ENCODE measurements at regions not wholly inside any gene's neighbourhood (a gene's known extent, or its start where the extent isn't known, plus 50 kb on each side); places are given as distances from the start of the nearest gene placed in this dataset.

DNA sequence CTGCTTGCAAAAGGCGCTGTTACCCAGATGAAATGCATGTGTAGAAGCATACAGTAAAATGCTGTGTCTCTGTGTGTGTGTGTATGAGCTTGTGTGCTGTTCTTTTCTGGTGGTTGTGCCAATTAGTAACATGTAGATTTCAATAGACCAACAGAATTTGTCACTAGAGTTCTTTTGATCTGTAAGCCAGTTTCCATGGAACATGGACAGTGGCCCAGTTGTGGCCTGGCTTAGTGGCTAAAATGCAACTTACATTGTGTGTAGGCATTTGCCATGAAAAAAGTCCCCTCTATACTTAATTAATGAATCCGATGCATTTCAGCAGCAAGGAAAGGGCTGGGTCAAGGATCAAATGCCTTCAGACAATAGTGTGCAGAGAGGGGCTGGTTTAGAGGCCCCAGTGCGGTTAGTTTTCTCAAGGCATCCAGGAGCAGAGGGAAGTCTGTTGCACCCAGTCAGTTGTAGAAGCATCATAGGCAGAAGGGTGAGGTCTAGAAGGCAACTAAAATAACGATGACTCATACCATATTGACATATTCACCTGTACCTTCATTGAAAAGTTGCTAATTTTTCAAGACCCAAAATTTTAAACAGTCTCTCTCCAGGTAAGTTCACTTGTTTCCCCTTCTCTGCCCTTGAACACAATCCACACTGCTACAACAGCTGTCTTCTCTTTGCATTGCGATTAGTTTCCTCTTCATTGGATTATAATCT is 366.9 kb upstream of the SPRED2 start:
- Mint-ChIP-seq H3K4me3 (no peak overlapping the region), H3K4me1 (no peaks in the 10 kb centered on the region), H3K36me3 (ENCODE audit: low read depth) (no peaks in the 10 kb centered on the region), H3K27ac (no peak overlapping the region), H3K27me3 (peaks cover 2% of the 10 kb centered on the region), H3K9me3 (ENCODE audit: low read depth) (peaks cover 1% of the 10 kb centered on the region)
- CTCF ChIA-PET, result interaction anchor here (0.6 kb wide), 1 partner anchor 159 kb away, joined by 3 read pairs; no protein-coding TSS in a partner anchor
- intact Hi-C loops (cut with DNase I, micrococcal nuclease), result no loop called here
- no peak for DNase-seq
- no peak for ATAC-seq
- POLR2A ChIA-PET, result no interaction called here

DNA sequence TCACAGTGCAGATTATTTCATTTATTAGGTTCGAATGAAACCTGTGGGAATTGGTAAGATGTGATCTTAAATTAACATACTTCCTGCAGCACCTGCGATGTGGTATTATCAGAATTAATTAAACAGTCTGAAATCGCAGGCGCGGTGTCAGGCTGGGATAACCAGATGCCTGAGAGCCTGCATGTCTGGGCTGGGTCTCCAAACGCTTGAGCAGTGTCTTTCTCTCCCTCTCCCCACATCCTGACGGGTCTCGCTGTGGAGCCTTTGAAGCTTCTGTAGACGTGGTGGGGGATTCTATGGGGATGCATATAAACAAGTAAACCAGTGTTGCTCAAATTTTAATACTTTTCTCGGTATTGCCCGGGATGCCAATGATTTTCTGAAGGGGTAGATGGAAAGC is 366.2 kb upstream of the SPRED2 start:
- ATAC-seq (no peak), DNase-seq (no peak)
- ChIA-PET POLR2A (no interaction called here), CTCF (interaction anchor here (0.6 kb wide), 1 partner anchor 159 kb away, joined by 3 read pairs; no protein-coding TSS in a partner anchor)
- Mint-ChIP-seq H3K36me3 (ENCODE audit: low read depth) (no peaks in the 10 kb centered on the region), H3K27me3 (peaks cover 3% of the 10 kb centered on the region), H3K4me1 (no peaks in the 10 kb centered on the region), H3K27ac (no peak overlapping the region), H3K9me3 (ENCODE audit: low read depth) (peaks cover 1% of the 10 kb centered on the region), H3K4me3 (no peak overlapping the region)
- intact Hi-C loops (cut with DNase I, micrococcal nuclease), result no loop called here

DNA sequence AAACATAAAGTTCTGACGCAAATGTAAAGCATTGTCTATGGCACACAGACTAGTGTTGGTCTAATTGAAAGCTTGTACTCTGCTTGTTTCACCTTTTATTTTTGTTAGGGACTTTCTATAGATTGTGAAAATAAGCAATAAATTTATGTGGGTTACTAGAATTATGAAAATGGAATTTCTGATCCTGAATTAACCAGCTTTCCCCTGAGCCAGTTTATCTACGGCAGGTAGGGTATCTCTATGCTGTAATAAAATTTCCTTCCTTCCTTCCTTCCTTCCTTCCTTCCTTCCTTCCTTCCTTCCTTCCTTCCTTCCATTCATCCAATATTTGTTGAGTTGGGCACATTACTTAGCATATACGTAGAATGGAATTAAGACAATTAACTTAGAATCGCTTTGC is 362.6 kb upstream of the SPRED2 start:
- Mint-ChIP-seq H3K4me3 (no peak overlapping the region), H3K36me3 (ENCODE audit: low read depth) (no peaks in the 10 kb centered on the region), H3K27ac (no peak overlapping the region), H3K4me1 (no peaks in the 10 kb centered on the region), H3K27me3 (peaks cover 3% of the 10 kb centered on the region), H3K9me3 (ENCODE audit: low read depth) (no peaks in the 10 kb centered on the region)
- DNase-seq (no peak), ATAC-seq (no peak)
- ChIA-PET POLR2A (no interaction called here), CTCF (no interaction called here)
- intact Hi-C loops (cut with DNase I, micrococcal nuclease), result no loop called here

DNA sequence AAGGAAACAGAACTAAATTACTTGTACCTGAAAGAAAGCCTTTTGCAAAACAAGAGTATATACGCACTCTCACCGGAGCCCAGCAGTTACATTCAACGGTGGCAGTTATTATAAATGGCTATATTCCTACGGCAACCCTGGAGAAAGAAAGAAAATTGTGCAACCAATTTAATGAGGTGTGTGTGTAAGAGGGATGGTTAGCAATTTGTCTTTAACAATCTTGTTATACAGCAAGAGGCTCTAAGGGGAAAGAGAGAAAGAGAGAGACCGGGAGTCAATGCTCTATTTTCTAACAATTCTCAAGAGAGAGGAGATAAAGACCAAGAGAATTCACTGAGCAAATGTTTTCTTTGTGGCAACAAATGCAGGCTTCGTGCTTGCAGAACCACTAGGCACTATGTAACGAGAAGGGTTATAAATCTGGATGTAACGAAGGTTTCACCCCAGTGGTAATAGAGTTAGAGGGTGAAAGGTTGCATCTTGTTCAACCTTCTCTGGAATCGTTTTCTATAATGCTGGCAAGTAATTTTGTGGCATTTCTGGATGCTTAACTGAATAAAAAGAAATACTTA is 359.1 kb upstream of the SPRED2 start:
- no peaks in the 10 kb centered on the region for H3K4me1 Mint-ChIP-seq
- intact Hi-C loops (cut with DNase I, micrococcal nuclease), result no loop called here
- POLR2A ChIA-PET, result no interaction called here
- CTCF ChIA-PET, result no interaction called here
- DNase-seq (no peak), ATAC-seq (no peak)
- H3K4me3 Mint-ChIP-seq, result no peak overlapping the region
- H3K27me3 Mint-ChIP-seq, result peaks cover 3% of the 10 kb centered on the region
- H3K9me3 Mint-ChIP-seq (ENCODE audit: low read depth), result no peaks in the 10 kb centered on the region
- H3K27ac Mint-ChIP-seq, result no peak overlapping the region
- H3K36me3 Mint-ChIP-seq (ENCODE audit: low read depth), result no peaks in the 10 kb centered on the region

DNA sequence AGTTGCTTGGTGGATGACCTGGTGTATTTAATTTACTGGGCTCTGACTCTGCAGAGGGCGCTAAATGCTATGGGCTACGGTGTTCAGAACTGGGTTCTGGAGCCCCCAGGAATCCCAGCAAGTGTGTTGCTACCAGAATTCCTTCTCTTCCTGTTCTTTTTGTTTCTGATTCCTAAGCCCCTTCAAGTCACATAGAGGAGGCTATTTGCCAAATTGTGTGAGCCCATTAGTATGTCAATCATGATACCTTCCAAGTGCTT is 358.2 kb upstream of the SPRED2 start:
- H3K27ac Mint-ChIP-seq, result no peak overlapping the region
- peaks cover 3% of the 10 kb centered on the region for H3K27me3 Mint-ChIP-seq
- H3K4me3 Mint-ChIP-seq, result no peak overlapping the region
- DNase-seq (no peak), ATAC-seq (no peak)
- no peaks in the 10 kb centered on the region for H3K36me3 Mint-ChIP-seq (ENCODE audit: low read depth)
- H3K9me3 Mint-ChIP-seq (ENCODE audit: low read depth), result no peaks in the 10 kb centered on the region
- POLR2A ChIA-PET, result no interaction called here
- intact Hi-C loops (cut with DNase I, micrococcal nuclease), result no loop called here
- no peaks in the 10 kb centered on the region for H3K4me1 Mint-ChIP-seq
- CTCF ChIA-PET, result no interaction called here

DNA sequence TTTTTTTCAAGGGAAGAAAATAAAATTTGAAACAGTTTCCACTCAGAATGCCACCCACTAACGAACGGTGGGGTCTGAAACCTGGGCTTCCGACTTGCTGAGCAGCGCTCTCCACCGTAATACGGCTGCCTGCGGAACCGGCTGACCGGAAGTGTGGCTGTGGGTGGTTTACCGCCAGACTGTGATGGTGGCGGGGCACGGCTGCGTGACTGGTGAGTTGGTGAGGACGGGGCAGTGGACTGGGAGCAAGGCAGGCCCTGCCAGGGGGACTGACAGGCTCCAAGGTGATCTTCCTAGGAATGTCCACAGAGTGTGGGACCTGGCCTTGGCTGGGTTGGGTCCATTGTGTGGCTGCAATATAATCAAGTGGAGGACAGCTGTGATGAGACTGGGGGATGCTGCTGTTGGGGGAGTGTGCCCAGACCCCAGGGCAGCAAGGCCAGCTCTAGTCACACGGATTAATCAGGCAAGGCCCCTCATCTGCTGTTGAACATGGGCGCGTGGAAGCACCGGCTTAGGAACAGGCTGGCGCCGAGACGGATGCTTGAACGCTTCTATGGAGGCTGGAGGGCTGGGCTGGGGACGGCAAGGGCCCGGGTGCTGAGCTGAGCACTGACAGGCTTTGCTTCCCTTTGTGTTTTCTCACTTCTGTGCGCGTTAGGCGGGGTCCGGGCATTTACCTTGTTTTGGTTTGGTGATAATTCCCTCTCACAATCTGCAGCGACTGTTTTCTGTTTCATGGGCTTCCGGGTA is 357.7 kb upstream of the SPRED2 start:
- Mint-ChIP-seq H3K4me1 (no peaks in the 10 kb centered on the region), H3K36me3 (ENCODE audit: low read depth) (no peaks in the 10 kb centered on the region), H3K27me3 (peaks cover 3% of the 10 kb centered on the region), H3K4me3 (no peak overlapping the region), H3K27ac (no peak overlapping the region), H3K9me3 (ENCODE audit: low read depth) (no peaks in the 10 kb centered on the region)
- ChIA-PET POLR2A (no interaction called here), CTCF (no interaction called here)
- ATAC-seq, result no peak
- intact Hi-C loops (cut with DNase I, micrococcal nuclease), result no loop called here
- no peak for DNase-seq

DNA sequence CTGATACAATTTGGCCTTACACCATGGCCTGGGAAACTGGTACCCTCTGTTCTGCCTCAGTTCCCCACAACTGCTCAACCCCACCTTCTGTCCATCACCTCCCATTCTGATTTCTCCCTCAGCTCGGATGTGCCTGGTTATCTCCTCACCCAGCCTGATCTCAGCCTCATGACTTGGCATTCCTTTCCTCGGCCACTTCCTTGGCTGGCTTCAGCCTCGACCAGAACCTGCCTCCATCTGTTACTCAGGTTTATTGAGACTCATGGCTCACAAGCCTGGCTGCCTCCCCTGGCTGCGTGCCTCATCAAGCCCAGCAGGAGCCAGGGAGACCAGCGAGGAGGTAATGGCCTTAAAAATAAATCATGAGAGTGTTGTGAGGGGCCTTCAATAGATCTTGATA is 356.2 kb upstream of the SPRED2 start:
- Mint-ChIP-seq H3K36me3 (ENCODE audit: low read depth) (no peaks in the 10 kb centered on the region), H3K4me3 (no peak overlapping the region), H3K9me3 (ENCODE audit: low read depth) (no peaks in the 10 kb centered on the region), H3K27me3 (no peaks in the 10 kb centered on the region), H3K27ac (no peak overlapping the region), H3K4me1 (no peaks in the 10 kb centered on the region)
- ATAC-seq (no peak), DNase-seq (no peak)
- POLR2A ChIA-PET, result no interaction called here
- CTCF ChIA-PET, result no interaction called here
- intact Hi-C loops (cut with DNase I, micrococcal nuclease), result no loop called here

DNA sequence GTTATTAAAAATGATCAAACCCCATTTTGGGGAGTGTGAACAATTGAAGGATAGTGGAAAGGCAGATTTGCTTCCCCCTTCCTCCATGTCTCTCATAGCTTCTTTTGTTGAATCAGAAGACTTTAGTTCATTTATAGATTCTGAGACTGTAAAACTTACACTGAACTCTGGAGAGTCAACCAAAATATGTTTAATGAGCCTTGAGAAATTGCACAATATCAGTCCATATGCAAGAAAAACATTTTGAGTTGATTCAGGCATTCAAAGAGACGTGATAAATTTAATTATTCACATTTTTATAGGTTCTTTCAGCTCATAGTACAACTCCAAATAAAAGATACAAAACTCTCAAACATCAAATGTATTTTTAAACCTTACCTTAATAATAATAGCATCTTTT is 354.4 kb upstream of the SPRED2 start:
- ChIA-PET POLR2A (no interaction called here), CTCF (interaction anchor here (0.6 kb wide), 1 partner anchor 84 kb away, joined by 4 read pairs; no protein-coding TSS in a partner anchor)
- no peaks in the 10 kb centered on the region for H3K9me3 Mint-ChIP-seq (ENCODE audit: low read depth)
- no peak overlapping the region for H3K27ac Mint-ChIP-seq
- H3K4me3 Mint-ChIP-seq, result no peak overlapping the region
- no peak for ATAC-seq
- H3K4me1 Mint-ChIP-seq, result no peaks in the 10 kb centered on the region
- H3K27me3 Mint-ChIP-seq, result peaks cover 2% of the 10 kb centered on the region
- no peak for DNase-seq
- H3K36me3 Mint-ChIP-seq (ENCODE audit: low read depth), result no peaks in the 10 kb centered on the region
- intact Hi-C loops (cut with DNase I, micrococcal nuclease), result no loop called here

DNA sequence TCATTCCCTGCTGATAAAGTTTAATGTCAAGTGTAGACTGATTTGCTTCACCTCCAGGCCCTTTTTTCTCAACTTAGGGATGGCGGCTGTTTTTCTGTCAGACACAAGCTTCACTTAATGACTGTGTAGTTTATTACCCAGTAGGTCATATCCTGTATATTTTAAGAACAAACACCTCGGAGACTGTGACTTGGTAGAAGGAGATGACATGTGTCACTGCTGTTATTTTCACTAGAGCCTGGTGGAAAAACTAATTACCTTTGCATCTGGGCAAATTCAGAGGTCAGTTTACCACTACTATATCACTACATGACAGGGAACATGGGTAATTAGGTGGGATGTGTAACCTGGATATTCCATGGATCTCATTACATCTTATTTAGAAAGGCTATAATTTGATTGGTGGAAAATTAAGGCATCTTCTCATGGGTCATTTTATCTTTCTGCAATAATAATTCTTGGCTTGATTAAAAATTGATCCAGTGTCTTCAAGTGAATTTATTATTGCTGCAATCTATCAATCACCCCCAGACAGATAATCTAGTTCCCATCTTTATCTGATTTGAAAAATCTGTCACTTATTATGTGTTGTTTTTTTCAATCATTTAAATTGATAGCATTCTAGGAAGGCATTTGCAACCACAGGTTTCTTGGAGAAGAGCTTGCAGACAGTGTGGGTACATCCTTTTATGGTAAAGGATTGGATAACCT is 353.8 kb upstream of the SPRED2 start:
- no peaks in the 10 kb centered on the region for H3K4me1 Mint-ChIP-seq
- POLR2A ChIA-PET, result no interaction called here
- no peak for DNase-seq
- peaks cover 2% of the 10 kb centered on the region for H3K27me3 Mint-ChIP-seq
- no peaks in the 10 kb centered on the region for H3K36me3 Mint-ChIP-seq (ENCODE audit: low read depth)
- H3K4me3 Mint-ChIP-seq, result no peak overlapping the region
- no peak for ATAC-seq
- H3K9me3 Mint-ChIP-seq (ENCODE audit: low read depth), result no peaks in the 10 kb centered on the region
- CTCF ChIA-PET, result interaction anchor here (0.6 to 0.7 kb wide), 3 partner anchors 84 to 213 kb away, joined by 3 to 4 read pairs (median 3); no protein-coding TSS in a partner anchor
- intact Hi-C loops (cut with DNase I, micrococcal nuclease), result no loop called here
- no peak overlapping the region for H3K27ac Mint-ChIP-seq

DNA sequence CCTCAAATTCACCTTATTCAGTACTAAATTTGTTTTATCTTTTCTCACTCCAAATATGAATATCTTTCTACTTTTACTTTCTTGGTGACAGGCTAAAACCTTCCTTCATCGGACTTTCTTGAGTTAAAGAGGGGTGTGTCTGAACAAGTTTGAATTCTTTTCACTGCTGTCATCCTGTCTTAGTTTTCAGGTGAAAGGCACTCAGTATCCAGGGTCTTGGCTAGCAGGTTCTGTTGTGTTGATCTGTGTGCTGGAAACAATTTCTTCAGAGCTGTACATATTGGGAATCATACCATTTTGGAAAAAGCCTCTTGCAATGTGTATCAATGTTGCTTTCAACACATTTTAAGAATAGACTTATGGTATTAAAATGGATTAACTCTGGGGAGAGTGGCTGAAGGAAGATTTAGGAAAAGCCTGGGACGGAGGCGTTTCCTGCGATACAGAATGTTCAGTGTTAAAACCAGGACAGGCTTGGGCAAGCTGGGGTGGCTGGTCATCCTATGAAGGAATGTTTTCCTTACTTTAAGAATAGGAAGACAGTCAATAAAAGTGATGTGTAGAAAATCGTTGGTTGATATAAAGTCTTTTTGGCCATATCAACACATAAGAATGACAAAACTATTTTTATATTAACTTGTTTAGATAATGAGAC is 350.7 kb upstream of the SPRED2 start:
- Mint-ChIP-seq H3K9me3 (ENCODE audit: low read depth) (no peaks in the 10 kb centered on the region), H3K27ac (no peak overlapping the region), H3K4me3 (no peak overlapping the region), H3K4me1 (no peaks in the 10 kb centered on the region), H3K36me3 (ENCODE audit: low read depth) (no peaks in the 10 kb centered on the region), H3K27me3 (peaks cover 2% of the 10 kb centered on the region)
- intact Hi-C loops (cut with DNase I, micrococcal nuclease), result no loop called here
- DNase-seq (no peak), ATAC-seq (no peak)
- CTCF ChIA-PET, result no interaction called here
- POLR2A ChIA-PET, result no interaction called here

DNA sequence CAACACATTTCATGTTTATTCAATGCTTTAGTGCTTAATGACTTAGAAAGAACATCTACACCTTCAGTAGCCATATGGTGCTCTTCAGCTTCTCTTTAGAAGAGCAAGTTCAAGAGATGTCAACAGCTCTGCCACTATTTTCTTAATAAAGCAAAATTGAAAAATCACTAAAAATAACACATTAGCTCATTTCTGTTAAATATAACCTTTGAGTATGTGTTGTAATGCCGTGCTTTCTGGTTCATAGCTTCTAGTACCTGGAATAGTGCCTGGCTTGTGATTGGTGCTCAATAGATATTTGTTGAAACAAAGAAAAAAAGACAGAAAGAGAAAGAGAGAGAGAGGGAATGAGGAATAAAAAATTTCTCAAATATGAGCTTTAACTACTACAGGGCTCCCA is 349.8 kb upstream of the SPRED2 start:
- DNase-seq (no peak), ATAC-seq (no peak)
- H3K4me1 Mint-ChIP-seq, result no peaks in the 10 kb centered on the region
- no peak overlapping the region for H3K4me3 Mint-ChIP-seq
- ChIA-PET POLR2A (no interaction called here), CTCF (no interaction called here)
- no peaks in the 10 kb centered on the region for H3K9me3 Mint-ChIP-seq (ENCODE audit: low read depth)
- peaks cover 2% of the 10 kb centered on the region for H3K27me3 Mint-ChIP-seq
- H3K27ac Mint-ChIP-seq, result no peak overlapping the region
- intact Hi-C loops (cut with DNase I, micrococcal nuclease), result no loop called here
- no peaks in the 10 kb centered on the region for H3K36me3 Mint-ChIP-seq (ENCODE audit: low read depth)

Measured in activated CD4-positive, alpha-beta T cell treated with anti-CD3 and anti-CD28 coated beads for 36 hours (primary cell).